Astrocyte of the hippocampus (primary cell): ENCODE measurements at regions not wholly inside any gene's neighbourhood (a gene's known extent, or its start where the extent isn't known, plus 50 kb on each side); places are given as distances from the start of the nearest gene placed in this dataset.

Experiments
- DNase-seq: peaks from one replicate; pipeline ENCODE4 v3.0.0; 2011; ENCODE audit warnings: low read depth, low spot score

DNA sequence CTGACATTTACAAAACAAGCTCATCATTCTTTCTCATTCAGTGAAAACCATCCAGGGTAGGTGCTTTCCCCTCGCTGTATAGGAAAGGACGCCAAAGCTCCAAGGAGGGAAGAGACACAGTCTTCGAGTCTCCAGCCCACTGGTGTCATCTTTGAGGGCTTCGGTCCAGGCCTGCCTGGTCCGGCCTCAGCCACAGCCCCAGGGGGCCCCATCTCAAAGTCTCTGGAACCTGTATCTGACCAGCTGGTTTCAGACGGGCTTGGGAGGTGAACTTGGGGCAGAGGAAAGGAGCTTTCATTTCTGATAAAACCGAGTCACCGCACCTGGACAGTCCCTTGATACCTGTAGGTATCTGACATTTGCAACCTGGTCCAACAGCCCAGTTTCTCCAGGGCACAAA lies 229.5 kb upstream of the RTL1 start:
- DNase-seq = no peak

DNA sequence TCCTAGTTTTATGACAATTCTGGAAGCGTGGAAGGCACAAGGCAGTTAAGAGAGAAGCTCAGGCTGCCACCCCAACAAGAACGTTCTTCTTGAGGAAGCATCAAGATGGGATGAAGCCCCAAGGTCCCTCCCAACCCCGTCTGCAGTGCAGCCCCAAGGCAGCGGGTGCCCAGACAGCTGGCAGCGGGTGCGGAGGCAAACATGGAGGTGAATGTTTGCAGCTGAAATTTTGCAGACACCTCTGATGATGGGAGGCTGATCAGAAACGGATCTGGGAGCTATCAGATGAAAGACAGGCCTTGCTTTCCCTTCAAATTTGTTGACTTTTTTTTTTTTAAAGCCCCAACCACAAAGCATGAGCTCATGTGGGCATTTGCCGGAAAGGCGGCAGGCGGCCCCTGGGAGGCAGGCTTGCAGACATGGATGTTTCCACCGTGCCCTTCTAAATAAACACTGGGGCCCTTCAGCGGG lies 230.7 kb upstream of the RTL1 start:
- DNase-seq = no peak

DNA sequence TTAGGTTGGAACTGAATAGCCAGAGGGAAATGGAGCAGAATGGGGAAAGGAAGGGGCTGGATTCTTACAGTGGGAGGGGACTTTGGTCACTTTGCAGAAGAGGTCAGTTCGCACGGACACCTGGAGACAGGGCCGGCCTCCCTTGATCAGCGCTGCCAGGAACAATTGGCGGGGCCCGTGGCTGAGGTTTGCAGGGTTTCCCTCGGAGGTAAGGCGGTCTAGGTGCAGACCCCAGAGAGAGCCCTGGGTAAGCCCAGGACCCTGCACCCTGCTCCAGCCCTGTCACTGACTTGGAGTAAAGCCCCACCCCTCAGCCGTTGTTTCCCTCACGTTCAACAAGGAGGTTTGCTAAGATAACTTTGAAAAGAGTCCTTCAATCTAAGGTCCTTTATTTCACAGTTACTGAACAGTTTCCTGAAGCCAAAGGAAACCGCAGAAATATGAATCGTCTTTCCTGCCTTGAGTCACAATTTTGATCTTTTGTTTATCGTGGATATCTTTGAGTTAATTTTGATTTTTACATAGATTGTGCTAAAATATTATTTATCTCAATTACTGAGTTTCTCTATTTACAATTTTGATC lies 231.4 kb upstream of the RTL1 start:
- DNase-seq = no peak

DNA sequence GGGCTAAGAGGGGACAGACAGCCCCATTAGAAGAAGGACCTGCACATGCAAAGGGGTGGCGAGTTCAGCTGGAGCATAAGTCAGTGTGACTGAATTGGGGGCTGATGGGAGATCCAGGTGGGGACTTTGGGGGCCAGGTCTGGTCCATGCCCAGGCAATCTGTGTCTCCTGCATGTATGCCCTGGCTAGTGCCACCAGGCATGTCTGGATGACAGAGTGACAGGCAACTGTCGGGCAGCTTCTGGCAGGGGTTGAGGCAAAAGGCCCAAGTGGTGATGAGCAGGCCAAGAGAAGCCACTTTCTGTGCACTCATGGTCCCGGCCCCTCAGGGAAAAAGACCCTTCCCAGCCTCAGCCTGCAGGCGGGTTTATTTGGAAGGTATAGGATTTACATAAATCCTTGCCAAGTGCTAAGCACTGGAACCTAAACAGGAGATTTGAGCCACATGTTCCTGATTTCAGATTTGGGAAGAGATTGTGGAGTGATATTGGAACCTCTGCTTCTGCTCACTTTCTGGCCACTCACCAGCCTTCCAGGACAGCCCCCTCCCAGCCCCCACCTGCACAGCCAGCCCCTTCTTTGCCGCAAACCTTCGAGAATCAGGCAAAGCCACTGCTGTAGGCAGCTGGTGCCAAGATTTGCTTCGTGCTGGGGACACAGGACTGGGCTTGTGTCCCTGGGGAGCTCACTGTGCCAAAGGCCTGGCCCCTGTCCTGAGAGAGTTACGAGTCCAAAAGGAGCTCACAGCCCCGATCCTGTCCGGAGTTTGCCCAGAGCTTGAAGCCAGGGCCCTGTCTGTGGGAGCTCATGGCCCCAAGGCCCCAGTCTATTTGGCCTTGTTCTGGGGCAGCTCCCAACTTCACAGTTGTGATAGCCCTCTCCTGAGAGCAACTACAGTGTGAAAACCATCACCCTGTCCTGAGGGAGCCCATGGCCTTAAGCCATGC lies 232.5 kb upstream of the RTL1 start:
- no peak for DNase-seq

DNA sequence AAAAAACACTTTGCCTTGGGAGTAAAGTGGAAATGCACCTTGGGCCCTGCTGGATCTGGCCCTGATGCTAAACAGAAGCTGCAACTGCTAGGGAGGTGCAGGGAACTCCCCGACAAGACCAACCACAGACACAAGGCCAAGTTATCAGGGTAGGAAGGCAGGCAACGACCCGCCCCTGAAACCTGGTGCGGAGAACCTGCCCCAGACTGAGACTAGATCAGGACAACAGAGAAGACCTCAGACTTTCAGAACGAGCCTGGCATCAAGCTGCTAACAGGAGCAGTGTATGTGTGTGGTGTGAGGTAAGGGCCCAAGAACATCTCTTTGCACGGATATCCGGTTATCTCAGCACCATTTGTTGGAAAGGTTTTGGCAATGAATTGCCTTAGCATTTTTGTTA lies 233.7 kb upstream of the RTL1 start:
- DNase-seq = no peak

DNA sequence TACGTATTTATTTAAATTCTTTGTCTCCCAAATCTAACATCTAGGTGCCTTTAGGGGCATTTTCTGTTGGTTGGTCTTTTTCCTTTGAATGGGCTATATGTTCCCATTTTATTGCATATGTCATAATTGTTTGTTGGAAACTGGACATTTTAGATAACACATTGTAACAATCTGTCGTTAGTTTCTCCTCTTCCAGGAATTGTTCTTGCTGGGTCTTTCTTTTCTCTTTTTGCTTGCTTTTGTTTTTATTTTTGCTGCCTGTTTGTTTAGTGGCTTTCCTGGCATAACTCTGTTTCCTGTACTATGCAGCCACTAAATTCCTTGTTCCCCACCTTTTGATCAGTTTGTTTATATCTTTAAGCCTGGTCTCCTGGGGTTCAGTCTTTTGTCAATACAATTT lies 244.3 kb upstream of the RTL1 start:
- no peak for DNase-seq

DNA sequence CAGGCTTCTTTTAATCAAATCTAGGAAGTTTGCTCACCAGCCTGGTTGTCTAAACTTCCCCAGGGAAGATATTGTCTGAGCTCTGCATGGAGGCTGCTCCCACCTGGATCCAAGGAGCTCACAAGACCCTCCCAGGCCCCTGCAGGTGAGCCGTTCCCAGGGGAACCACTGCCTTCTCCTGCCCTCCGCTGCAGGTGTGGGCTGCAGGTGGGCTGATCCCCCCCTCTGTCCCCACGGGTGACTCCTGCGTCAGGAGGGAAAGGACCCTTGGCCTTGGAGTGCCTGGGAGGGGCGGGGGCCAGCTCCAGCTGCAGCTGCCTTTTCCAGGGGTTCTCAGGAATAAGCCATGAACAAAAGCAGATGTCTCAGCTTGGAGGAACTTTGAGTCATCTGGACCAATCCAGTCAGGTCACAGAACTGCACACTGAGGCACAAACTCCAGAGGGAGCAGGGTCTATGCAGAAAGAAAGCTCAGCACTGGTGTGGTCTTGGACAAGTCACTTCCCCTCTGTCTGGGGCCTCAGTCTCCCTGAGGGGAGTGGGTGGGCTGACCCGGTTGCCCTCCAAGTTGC lies 246.6 kb upstream of the RTL1 start:
- DNase-seq = no peak

DNA sequence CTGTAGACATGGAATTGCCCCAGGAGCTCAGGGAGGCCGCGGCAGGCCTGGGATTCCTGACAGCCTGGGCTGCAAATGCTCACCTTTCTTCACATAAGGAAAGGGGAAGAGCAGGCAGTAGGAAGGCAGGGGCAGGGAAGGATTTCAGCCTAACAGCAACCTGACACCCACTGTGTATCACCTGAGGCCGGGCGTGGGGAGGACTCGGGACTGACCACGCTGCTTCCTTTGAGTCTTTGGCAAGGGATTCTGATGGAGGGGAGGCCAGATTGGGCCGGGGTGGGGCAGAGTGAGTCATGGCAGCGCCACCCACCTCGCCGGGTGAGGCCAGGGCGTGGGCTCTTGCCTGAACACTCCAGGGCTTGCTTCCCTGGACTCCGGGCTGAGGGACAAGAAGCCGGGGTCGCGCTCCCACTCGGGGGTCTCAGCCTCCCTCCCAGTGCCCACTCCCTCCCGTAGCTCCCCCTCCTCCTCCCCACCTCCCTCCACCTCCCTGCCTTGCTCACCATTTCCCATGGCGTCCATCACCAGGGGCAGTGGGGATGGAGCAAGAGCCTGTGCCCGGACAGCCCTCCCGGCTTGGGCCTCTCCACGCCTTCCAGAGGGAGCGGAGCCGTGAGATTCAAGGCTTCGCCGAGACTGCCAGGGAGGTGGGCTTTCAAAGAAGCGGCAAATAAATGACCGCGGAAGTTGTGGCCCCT lies 247.9 kb upstream of the RTL1 start:
- no peak for DNase-seq

DNA sequence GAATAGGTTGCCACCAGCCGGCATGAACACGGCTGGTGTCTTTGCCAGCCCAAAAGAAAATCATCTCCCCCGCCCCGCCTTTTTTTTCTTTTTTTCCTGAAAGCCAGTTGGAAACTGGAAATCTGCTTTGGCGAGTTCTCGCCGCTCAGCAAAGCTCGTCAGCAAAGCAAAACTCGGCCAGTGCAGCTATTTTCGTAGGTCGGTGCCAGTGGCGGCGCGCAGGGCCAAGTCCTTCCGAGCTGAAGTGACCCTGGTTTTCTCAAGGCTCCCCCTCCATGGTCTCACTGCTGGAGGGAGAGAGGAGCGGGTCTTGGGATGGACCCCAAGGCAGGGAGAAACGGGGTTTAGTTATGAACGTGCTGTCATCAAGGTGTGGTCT lies 248.4 kb upstream of the RTL1 start:
- no peak for DNase-seq

DNA sequence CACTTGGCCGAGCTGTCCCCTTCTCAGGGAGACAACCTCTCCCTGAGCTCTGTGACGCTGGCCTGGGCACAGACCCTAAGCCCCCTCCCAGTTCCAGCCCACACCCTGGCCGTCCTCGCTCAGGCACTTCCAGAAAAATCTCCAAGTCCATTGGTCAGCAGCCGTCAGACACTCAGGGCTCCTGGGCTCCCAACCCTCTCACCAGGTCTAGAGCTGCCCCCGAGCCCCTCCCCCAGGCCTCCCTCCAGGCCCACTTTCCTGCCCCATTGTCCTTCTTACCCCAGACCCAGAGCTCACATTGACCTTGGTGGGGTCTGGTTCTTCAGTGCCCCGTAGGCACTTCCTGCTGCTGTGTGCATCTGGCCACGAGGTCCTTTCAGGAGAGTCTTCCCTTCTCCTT lies 249.3 kb upstream of the RTL1 start:
- no peak for DNase-seq

DNA sequence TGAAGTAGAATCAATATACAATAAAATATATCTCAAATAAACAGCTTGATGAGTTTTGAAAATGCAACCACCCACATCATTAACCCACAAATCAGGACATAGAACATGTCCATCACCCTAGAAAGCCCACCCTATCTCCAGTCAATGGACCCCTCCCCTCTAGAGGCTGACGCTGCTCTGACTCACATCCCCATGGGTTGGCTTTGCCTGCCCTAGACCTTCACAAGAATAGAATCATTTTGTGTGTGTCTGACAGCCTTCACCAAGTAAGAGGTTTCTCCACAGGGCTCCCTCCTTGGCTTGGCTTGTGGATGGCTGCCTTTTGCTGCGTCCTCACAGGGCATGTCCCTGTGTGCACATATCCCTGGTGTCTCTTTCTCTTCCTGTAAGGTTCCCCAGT lies 250.2 kb upstream of the RTL1 start:
- no peak for DNase-seq

DNA sequence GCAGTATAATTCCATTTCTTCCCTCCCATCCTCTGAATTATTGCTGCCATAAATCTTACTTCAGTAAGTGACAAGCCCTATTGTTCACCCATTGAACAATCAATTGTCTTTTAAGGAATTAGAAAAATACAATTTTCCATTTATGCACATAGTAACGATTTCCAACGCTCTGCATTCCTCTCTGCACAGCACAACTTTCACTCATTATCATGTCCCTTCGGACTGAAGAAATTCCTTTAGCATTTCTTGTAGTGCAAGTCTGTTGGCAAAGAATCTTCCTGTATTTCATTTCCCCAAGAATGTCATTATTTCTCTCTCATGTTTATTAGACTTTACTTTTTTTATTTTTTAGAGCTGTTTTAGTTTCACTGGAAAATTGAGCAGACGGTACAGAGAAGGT lies 252.1 kb upstream of the RTL1 start:
- DNase-seq = no peak

DNA sequence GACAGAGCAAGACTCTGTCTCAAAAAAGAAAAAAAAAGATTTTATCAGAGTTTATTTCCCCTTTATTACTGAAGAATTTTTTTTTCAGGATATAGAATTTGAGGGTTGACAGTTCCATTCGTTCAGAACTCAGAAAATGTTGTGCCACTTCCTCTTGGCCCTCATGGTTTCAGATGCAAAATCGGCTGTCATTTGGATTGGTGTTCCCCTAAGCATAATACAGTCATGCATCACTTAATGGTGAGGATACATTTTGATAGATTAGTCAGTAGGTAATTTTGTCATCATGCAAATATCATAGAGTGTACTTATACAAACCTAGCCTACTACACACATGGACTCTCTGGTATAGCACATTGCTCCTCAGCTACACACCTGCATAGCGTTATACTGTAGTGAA lies 263.9 kb upstream of the RTL1 start:
- DNase-seq = no peak

DNA sequence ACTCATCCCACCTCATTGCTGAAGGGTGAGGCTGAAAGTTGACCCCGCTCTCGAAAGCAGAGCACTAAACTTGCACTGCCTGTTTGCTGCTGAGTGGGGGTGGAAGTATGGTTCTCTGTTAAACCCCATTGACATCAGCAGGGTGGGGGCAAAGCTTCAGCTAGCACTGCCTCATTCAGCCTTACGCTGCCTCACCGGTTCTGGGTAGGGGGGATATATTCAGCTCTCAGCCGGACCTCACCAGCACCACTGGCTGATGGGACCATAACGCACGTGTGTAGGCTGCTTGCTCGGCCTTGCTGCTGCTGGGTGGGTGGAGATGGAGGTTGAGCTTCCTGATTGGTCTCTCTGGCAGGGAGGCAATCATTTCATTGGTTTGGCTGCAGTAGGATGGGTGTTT lies 265.7 kb upstream of the RTL1 start:
- DNase-seq = no peak

DNA sequence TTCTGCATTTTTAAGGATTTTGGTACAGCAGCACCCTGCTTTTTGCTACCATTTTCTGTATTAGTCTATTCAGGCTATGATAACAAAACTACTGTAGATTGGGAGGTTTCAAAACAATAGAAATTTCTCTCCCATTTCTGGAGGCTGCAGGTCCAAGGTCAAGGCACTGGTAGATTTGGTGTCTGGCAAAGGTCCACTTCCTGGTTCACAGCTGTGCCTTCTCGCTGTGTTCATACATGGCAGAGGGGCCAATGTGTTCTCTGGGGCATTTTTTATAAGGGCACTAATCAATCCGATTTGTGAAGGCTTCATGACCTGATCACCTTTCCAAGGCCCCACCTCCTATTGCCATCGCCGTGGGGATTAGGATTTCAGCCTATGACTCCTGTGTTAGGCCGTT lies 268.1 kb upstream of the RTL1 start:
- DNase-seq = no peak

DNA sequence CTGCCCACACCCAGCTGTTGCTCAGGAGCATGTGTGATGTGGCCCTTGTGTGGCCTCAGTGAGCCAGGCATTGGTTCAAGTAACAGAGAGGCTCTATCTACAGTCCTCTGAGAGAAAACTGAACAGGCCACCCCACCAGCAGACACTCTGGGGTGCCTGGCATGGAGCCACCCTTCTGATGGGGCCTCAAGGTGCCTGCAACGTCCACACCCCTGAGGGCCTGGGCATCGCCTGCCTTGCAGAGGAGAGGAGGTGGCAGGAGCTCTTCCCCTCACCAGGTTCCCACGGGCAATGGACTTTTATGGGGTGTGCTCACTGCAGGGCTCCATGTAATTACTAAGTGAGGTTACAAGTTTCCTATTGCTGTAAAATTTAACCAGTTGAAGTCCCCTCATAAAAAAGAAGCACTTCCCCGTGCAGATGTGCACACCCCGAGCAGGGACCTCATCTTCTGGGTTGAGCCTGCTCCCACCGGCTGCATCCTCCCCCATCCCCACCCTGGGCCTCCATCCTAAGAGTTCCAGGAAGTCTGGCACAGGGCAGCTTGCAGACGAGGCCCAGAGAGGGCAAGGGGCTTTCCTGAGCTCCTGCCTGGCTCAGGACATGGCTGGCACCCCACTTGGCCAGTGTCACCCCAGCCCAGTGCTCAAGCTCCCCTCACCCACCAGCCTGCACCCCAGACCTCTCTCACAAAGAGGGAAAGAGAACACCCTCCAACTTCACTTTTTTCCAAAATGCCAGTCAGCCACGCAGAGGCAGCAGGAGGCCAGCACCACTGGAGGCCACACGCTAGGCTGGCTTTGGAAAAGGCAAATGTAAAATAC lies 270.4 kb upstream of the RTL1 start:
- DNase-seq = no peak

DNA sequence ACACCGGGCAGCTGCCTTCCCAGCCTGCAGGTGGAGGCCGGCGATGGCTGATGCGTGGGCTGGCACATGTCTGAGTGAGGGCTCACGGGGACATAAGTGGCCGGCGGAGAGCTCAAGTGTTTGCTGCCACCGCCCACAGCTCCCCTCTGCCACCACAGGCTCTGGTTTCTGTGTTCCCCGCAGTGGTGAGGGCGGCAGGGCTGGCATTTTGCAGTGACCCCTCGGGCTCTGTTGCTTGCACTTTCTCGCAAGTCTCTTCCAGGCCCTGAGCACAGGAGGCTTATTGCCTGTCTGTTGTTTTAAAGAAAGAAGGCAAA lies 271.0 kb upstream of the RTL1 start:
- no peak for DNase-seq

DNA sequence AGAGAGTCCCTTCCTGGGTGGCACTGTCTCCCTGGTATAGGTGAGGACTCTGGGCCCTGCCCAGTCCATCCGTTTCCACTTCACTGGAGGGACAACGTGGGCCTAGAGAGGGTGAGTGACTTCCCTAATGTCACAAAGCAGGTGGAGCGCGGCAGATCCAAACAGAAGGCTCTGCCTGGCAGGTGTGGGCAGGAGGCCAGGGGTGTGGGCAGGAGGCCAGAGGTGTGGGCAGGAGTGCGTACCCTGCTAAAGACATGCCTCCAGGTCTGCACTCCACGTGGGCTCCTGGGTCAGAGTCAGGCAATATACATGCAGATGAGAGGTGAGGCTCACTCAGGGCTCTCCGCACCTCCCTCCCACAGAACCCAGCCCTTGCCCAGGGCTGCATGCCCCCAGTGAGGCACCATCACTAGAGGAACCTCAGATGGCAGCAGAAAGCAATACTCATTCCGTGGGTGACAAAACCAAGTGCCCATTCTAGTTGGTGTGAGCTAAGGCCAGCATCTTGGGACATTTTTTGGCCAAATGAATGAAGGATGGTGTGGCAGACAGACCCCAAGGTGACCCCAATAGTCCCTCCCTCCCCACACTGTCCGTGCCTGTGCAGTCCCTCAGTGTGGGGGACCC lies 271.6 kb upstream of the RTL1 start:
- no peak for DNase-seq

DNA sequence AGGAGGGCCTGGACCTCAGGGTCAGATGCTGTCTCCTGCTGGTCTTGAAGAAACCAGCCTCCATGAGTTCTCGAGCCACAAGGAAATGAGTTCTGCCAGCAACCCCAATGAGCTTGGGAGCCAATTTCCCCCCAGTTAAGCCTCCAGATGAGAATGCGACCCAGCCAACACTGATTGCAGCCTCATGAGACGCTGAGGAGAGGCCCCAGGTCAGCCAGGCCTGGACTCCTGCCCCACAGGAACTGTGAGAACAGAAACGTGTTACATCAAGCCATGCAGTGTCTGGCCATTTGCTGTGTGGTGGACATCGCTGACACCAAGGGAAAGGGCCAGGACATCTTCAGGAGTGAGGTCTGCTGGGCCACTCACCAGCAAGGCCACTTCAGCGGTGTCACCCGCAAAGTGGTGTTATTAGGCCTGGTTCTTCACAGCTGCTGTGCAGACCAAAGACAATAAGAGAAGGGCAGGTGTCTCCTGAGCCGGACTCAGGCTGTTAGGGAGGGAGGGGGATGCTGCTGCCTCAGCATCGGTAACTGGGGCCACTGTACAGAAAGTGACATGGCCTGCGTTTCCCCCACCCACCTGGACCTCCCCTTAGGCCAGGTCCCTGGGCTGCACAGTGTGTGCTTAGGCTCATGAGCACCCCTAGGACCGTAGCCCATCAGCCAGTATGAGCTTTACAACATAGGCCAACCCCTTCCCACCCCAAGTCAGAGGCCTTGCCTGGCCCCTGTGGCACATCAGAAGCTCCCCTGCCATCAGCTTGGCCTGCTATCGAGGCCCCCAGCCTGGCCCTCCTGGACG lies 272.4 kb upstream of the RTL1 start:
- no peak for DNase-seq

DNA sequence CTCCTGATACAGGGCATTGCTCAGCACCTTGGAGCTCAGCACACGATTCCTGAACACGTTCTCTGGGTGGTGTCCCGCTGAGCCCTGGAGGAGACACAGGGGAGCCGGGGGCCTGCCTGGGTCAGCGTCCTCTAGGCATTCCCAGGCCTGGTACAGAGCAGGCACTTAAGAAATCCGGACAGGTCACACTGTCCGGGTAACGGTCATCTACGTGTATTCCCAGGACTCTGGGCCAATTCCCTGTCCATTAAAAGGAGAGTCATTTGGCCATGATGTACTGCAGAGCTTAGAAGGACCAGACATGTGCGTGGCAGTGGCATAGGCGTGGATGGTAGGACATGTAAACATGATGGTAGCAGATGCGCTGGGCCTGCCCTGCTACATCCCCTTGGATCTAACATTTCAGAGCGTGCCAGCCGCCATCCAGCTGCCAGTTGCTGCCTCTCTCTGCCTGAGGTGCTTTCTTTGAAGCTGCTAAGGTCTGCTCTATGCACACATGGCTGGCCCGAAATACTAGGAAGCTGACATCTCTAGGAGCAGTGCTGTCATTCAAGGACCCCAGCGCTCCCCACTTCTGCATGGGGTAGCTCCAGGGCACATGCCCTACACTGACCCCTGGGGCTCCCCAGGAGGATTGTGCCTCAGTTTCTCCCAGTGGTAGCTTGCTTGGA lies 273.1 kb upstream of the RTL1 start:
- no peak for DNase-seq
